SK-N-MC (cell line): ENCODE measurements at regions not wholly inside any gene's neighbourhood (a gene's known extent, or its start where the extent isn't known, plus 50 kb on each side); places are given as distances from the start of the nearest gene placed in this dataset.

Source experiments
- EZH2 ChIP-seq: fragments of 200-600 bp; sonication (generic); IDR thresholded peaks from one replicate; pipeline ENCODE4 v1.6.1; 2017; ENCODE audit warnings: antibody characterized with exemption
- FOXP2 ChIP-seq: optimal IDR thresholded peaks from 2 replicates; pipeline ENCODE3; 2011; ENCODE audit warnings: mild to moderate bottlenecking, moderate library complexity; ENCODE audit not compliant: insufficient read depth; ENCODE audit errors: extremely low read length, control extremely low read depth
- POLR2AphosphoS5 ChIP-seq: IDR thresholded peaks from 2 replicates; pipeline ENCODE4 v1.6.1; 2012; ENCODE audit warnings: mild to moderate bottlenecking, low read depth, low read length, borderline replicate concordance

DNA sequence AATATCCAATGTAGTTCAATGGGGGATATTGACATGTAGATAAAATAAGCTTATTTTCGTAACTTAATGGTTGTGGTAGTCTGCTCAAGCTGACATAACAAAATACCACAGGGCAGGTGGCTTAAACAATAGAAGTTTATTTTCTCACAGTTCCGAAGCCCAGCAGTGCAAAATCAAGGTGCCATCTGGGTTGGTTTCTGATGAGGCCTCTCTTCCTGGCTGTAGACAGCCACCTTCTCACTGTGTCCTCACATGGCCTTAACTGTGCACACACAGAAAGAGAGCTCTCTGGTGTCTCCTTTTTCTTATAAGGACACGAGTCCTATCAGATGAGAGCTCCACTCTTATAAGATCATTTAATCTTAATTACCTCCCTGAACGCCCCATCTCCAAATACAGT, 64.8 kb upstream of the IPO9 start:
- TF ChIP-seq POLR2AphosphoS5 (no peak), EZH2 (no peak), FOXP2 (no peak)
